ENCODE measurements at regions not wholly inside any gene's neighbourhood (a gene's known extent, or its start where the extent isn't known, plus 50 kb on each side); places are given as distances from the start of the nearest gene placed in this dataset.

- TF ChIP-seq POLR2AphosphoS5 (IDR thresholded peaks at IDR 0.05; ENCODE audit: low read depth, low read length) (no peak), POLR2A (IDR thresholded peaks at IDR 0.05; ENCODE audit: low read depth, low read length) (no peak), TAF1 (IDR thresholded peaks at IDR 0.05; ENCODE audit: low read depth, low read length) (no peak), SPI1 (IDR thresholded peaks at IDR 0.05; ENCODE audit: low read depth, low read length) (no peak), POU2F2 (IDR thresholded peaks at IDR 0.05; ENCODE audit: low read depth, low read length) (no peak), PAX5 (IDR thresholded peaks at IDR 0.05; ENCODE audit: insufficient read depth, low read length, severe bottlenecking) (no peak)
These were observed 448.1 kb downstream of the NAV3 start for GRCh38 chr12:78278706-78279190.

All from GM12891 (cell line).